SU-DHL-6 (cell line): ENCODE measurements at regions not wholly inside any gene's neighbourhood (a gene's known extent, or its start where the extent isn't known, plus 50 kb on each side); places are given as distances from the start of the nearest gene placed in this dataset.
A peak's percentile ranks its signal among the peaks of the same experiment; 100 is the strongest.

Source experiments
- H2AFZ ChIP-seq: fragments of 200-600 bp; sonication (generic); 2 replicates; pipeline ENCODE4 v1.6.1; 2014; ENCODE audit warnings: low read depth, mild to moderate bottlenecking, moderate library complexity, mixed read lengths, antibody characterized with exemption, low read length; ENCODE audit not compliant: severe bottlenecking
- H3F3A ChIP-seq: fragments of 200-600 bp; shearing (Covaris generic); 2 replicates; pipeline ENCODE4 v1.6.0; 2016; ENCODE audit warnings: antibody characterized with exemption, mild to moderate bottlenecking; ENCODE audit not compliant: insufficient read depth
- H3K27ac ChIP-seq: fragments of 200-600 bp; sonication (generic); 2 replicates; pipeline ENCODE4 v1.5.1; 2016; ENCODE audit warnings: low read depth, mild to moderate bottlenecking, low read length, moderate library complexity, mixed read lengths
- H3K27me3 ChIP-seq: fragments of 200-600 bp; sonication (generic), shearing (Covaris generic); 2 replicates; pipeline ENCODE4 v1.6.0; 2014; ENCODE audit warnings: mild to moderate bottlenecking, low read length
- H3K36me3 ChIP-seq: fragments of 200-600 bp; sonication (generic); 2 replicates; pipeline ENCODE4 v1.6.1; 2014; ENCODE audit warnings: mild to moderate bottlenecking, low read length, mixed read lengths
- H3K4me2 ChIP-seq: fragments of 300-600, 200-600 bp; shearing (Covaris generic), sonication (generic); 2 replicates; pipeline ENCODE4 v1.6.0; 2014; ENCODE audit warnings: low read length, low read depth, mild to moderate bottlenecking; ENCODE audit not compliant: poor library complexity, severe bottlenecking
- H3K4me3 ChIP-seq: fragments of 200-600 bp; sonication (generic); 2 replicates; pipeline ENCODE4 v1.5.1; 2014; ENCODE audit warnings: antibody characterized with exemption, low read length, mild to moderate bottlenecking, mixed read lengths; ENCODE audit not compliant: insufficient read depth, poor library complexity, severe bottlenecking
- H3K79me2 ChIP-seq: fragments of 200-600 bp; sonication (generic); 2 replicates; pipeline ENCODE4 v1.6.1; 2014; ENCODE audit warnings: mild to moderate bottlenecking, low read length, moderate library complexity; ENCODE audit not compliant: insufficient read depth
- H3K9ac ChIP-seq: fragments of 200-600 bp; sonication (generic); 2 replicates; pipeline ENCODE4 v1.7.0; 2014; ENCODE audit warnings: mild to moderate bottlenecking, low read length
- H3K9me2 ChIP-seq: fragments of 200-600 bp; sonication (generic); replicated peaks from 2 replicates; pipeline ENCODE4 v1.6.1; 2014; ENCODE audit warnings: low read length; ENCODE audit not compliant: insufficient read depth
- H3K9me3 ChIP-seq: fragments of 200-600 bp; sonication (generic); 2 replicates; pipeline ENCODE4 v1.6.1; 2014; ENCODE audit warnings: low read length, mixed read lengths; ENCODE audit not compliant: insufficient read depth
- H4K20me1 ChIP-seq: fragments of 200-600 bp; sonication (generic); 2 replicates; pipeline ENCODE4 v1.6.1; 2014; ENCODE audit warnings: low read depth, mild to moderate bottlenecking, antibody characterized with exemption, low read length, moderate library complexity, mixed read lengths
- EZH2phosphoT487 ChIP-seq: fragments of 200-600 bp; sonication (generic), shearing (Covaris generic); conservative IDR thresholded peaks from 2 replicates; pipeline ENCODE4 v1.6.1; 2018; ENCODE audit warnings: mild to moderate bottlenecking, antibody characterized with exemption, low read length, moderate library complexity, mixed read lengths
- TF ChIP-seq, protein P1 (sequence below): fragments of 200-600 bp; sonication (generic); IDR thresholded peaks from one replicate; pipeline ENCODE4 v1.5.1; 2017; ENCODE audit warnings: antibody characterized with exemption, mild to moderate bottlenecking, low read length, moderate library complexity; ENCODE audit not compliant: insufficient read depth, poor library complexity, severe bottlenecking

DNA sequence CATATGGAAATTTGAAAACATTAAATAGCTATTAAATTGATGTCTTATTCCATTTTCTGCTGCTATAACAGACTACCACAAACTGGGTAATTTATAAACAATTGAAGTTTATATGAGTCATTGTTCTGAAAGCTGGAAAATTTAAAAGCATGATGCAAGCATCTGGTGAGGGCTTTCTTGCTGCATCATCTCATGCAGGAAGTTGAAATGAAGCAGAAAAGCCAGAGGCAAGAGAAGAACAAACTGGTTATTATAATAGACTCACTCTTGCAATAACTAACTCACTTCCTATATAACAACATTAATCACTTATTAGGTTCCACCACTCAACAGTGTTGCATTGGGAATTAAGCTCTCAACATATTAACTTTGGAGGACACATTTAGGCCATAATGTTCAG, 1277.4 kb downstream of the LRFN5 start:
- Histone ChIP-seq H3K27ac (no peak overlapping the region), H3K79me2 (no peaks in the 10 kb centered on the region), H3K36me3 (no peaks in the 10 kb centered on the region), H3K27me3 (no peaks in the 10 kb centered on the region), H2AFZ (peak overlapping the region; percentile 89), H3K4me3 (no peak overlapping the region), H3K9me2 (no peaks in the 10 kb centered on the region), H3K4me2 (no peak overlapping the region), H4K20me1 (no peaks in the 10 kb centered on the region), H3F3A (no peaks in the 10 kb centered on the region), H3K9me3 (no peaks in the 10 kb centered on the region; the same call in 1 of the 2 replicates), H3K9ac (no peak overlapping the region)
- TF ChIP-seq EZH2phosphoT487: no peak
- TF ChIP-seq, protein P1, sequence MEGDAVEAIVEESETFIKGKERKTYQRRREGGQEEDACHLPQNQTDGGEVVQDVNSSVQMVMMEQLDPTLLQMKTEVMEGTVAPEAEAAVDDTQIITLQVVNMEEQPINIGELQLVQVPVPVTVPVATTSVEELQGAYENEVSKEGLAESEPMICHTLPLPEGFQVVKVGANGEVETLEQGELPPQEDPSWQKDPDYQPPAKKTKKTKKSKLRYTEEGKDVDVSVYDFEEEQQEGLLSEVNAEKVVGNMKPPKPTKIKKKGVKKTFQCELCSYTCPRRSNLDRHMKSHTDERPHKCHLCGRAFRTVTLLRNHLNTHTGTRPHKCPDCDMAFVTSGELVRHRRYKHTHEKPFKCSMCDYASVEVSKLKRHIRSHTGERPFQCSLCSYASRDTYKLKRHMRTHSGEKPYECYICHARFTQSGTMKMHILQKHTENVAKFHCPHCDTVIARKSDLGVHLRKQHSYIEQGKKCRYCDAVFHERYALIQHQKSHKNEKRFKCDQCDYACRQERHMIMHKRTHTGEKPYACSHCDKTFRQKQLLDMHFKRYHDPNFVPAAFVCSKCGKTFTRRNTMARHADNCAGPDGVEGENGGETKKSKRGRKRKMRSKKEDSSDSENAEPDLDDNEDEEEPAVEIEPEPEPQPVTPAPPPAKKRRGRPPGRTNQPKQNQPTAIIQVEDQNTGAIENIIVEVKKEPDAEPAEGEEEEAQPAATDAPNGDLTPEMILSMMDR: no peak

DNA sequence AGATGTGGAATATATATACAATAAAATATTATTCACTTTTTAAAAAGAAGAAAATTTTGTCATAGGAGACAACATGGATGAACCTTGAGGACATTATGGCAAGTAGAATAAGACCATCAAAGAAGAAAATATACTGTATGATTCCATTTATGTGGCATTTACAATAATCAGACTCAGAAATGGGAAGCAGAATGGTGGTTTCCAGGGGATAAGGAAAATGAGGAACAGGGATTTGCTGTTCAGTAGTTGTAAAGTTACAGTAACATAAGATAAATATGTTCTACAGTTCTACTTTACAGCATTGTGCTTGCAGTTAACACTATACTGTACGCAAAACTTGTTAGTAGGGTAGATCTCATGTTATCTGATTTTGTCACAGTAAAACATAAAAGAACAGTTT, 1271.0 kb downstream of the LRFN5 start:
- H3K36me3 ChIP-seq: no peaks in the 10 kb centered on the region
- no peaks in the 10 kb centered on the region for H3K9me2 ChIP-seq
- H3K9ac ChIP-seq: no peak overlapping the region
- no peaks in the 10 kb centered on the region for H3K79me2 ChIP-seq
- no peaks in the 10 kb centered on the region for H4K20me1 ChIP-seq
- H3K9me3 ChIP-seq: no peaks in the 10 kb centered on the region
- no peak overlapping the region for H3K4me2 ChIP-seq
- TF ChIP-seq EZH2phosphoT487: no peak
- TF ChIP-seq, protein P1: no peak
- no peaks in the 10 kb centered on the region for H3K27me3 ChIP-seq
- no peak overlapping the region for H2AFZ ChIP-seq
- no peaks in the 10 kb centered on the region for H3F3A ChIP-seq
- H3K27ac ChIP-seq: no peak overlapping the region
- H3K4me3 ChIP-seq: no peak overlapping the region

DNA sequence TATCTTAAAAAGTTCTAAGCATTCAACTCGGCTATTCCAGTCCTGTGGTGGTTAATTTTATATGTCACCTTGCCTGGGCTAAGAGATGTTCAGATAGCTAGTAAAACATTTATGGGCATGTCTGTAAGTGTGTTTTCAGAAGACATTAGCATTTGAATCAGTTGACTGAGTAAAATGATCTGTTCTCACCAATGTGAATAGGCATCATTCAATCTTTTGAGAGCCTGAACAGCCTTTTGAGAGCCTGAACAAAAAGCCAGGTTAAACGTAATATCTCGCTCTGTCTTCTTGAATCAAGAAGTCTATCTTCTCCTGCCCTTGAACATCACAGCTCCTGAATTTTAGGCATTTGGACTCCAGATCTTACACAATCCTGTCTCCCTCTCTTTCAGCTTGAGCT, 1266.1 kb downstream of the LRFN5 start:
- H3K4me2 ChIP-seq: no peak overlapping the region
- no peak overlapping the region for H3K4me3 ChIP-seq
- no peaks in the 10 kb centered on the region for H3K9me2 ChIP-seq
- H3F3A ChIP-seq: no peaks in the 10 kb centered on the region
- no peak overlapping the region for H3K9ac ChIP-seq
- H3K27ac ChIP-seq: no peak overlapping the region
- H3K9me3 ChIP-seq: no peaks in the 10 kb centered on the region
- no peak for TF ChIP-seq EZH2phosphoT487
- TF ChIP-seq, protein P1: no peak
- no peaks in the 10 kb centered on the region for H4K20me1 ChIP-seq
- no peaks in the 10 kb centered on the region for H3K36me3 ChIP-seq
- no peaks in the 10 kb centered on the region for H3K79me2 ChIP-seq
- H3K27me3 ChIP-seq: no peaks in the 10 kb centered on the region
- H2AFZ ChIP-seq: no peak overlapping the region
